Endothelial cell of umbilical vein (primary cell): ENCODE measurements at regions not wholly inside any gene's neighbourhood (a gene's known extent, or its start where the extent isn't known, plus 50 kb on each side); places are given as distances from the start of the nearest gene placed in this dataset.

Experiments
- BruUV-seq: library from RNA; stranded (reverse); fragments of 400-500 nt; replicated peaks from 2 replicates; lab custom pipeline; 2021; lab: Mats Ljungman, UMichigan
- CTCF ChIA-PET: fragments of 300-600, 350-600 bp; sonication (Branson Sonifier 250); formaldehyde crosslinking; loops from one replicate; lab custom pipeline; 2021; ENCODE audit warnings: antibody characterized with exemption, inconsistent platforms; lab: Charles Lee
- POLR2A ChIA-PET: fragments of 300-600, 350-600 bp; sonication (Branson Sonifier 250); formaldehyde crosslinking; loops from one replicate; lab custom pipeline; 2021; ENCODE audit warnings: antibody characterized with exemption, inconsistent platforms; lab: Charles Lee
- DNase-seq: peaks from one replicate; pipeline ENCODE4 v3.0.0-alpha.2; 2011; ENCODE audit warnings: low read depth, low spot score
- FAIRE-seq: peaks from 2 replicates; lab custom pipeline; 2011; peaks lifted over from hg19 to GRCh38; lab: Jason Lieb, UNC
- H2AFZ ChIP-seq: 2 replicates; pipeline ENCODE4 v1.6.0; 2012; ENCODE audit warnings: low read depth, low read length, control low read depth, inconsistent platforms
- H3K27ac ChIP-seq: 2 replicates; pipeline ENCODE4 v1.5.1; 2011; ENCODE audit warnings: low read depth, mild to moderate bottlenecking, control low read depth, low read length, moderate library complexity; ENCODE audit not compliant: insufficient read depth
- H3K27me3 ChIP-seq, 2 experiments: 2 replicates each; pipeline versions ENCODE4 v1.6.0 to v1.6.1; 2011; ENCODE audit warnings: low read length in 2 of 2, mixed read lengths in 1 of 2; ENCODE audit not compliant: control insufficient read depth in 2 of 2, insufficient read depth in 2 of 2
- H3K36me3 ChIP-seq, 2 experiments: 2 replicates in 1 of 2; 3 replicates in 1 of 2; pipeline ENCODE4 v1.5.1; 2011; ENCODE audit warnings: low read length in 2 of 2, mild to moderate bottlenecking in 1 of 2, moderate library complexity in 1 of 2; ENCODE audit not compliant: control insufficient read depth in 2 of 2, insufficient read depth in 2 of 2; ENCODE audit errors: extremely low read depth in 1 of 2
- H3K4me1 ChIP-seq: 3 replicates; pipeline ENCODE4 v1.5.1; 2011; ENCODE audit warnings: mild to moderate bottlenecking, low read length; ENCODE audit not compliant: control insufficient read depth, insufficient read depth; ENCODE audit errors: extremely low read depth
- H3K4me2 ChIP-seq: 2 replicates; pipeline ENCODE4 v1.6.1; 2011; ENCODE audit warnings: low read length, control low read depth, mixed read lengths; ENCODE audit not compliant: insufficient read depth
- H3K4me3 ChIP-seq, 3 experiments: fragments of 200-600 bp in 1 of 3; sonication (generic), shearing (Covaris generic) in 1 of 3; replicated peaks in 1 of 3; 2 replicates each; pipeline ENCODE4 v1.5.1; 2011 to 2016; ENCODE audit warnings: control low read depth in 3 of 3, low read length in 3 of 3, mild to moderate bottlenecking in 2 of 3, inconsistent platforms in 1 of 3, low read depth in 1 of 3, moderate library complexity in 1 of 3; ENCODE audit not compliant: insufficient read depth in 1 of 3
- H3K79me2 ChIP-seq: 2 replicates; pipeline ENCODE4 v1.6.0; 2012; ENCODE audit warnings: low read length, inconsistent platforms; ENCODE audit not compliant: control insufficient read depth, insufficient read depth
- H3K9ac ChIP-seq: replicated peaks from 2 replicates; pipeline ENCODE3; 2011; ENCODE audit warnings: low read length, control low read depth; ENCODE audit not compliant: insufficient read depth; ENCODE audit errors: extremely low read depth
- H3K9me1 ChIP-seq: replicated peaks from 3 replicates; pipeline ENCODE4 v1.6.0; 2011; ENCODE audit warnings: mild to moderate bottlenecking, low read length; ENCODE audit not compliant: control insufficient read depth, insufficient read depth; ENCODE audit errors: extremely low read depth
- H3K9me3 ChIP-seq: replicated peaks from 2 replicates; pipeline ENCODE4 v1.5.1; 2012; ENCODE audit warnings: low read length, inconsistent platforms; ENCODE audit not compliant: control insufficient read depth, insufficient read depth
- H4K20me1 ChIP-seq: replicated peaks from 2 replicates; pipeline ENCODE3; 2011; ENCODE audit warnings: mild to moderate bottlenecking, low read length; ENCODE audit not compliant: control insufficient read depth, insufficient read depth; ENCODE audit errors: extremely low read depth
- EZH2 ChIP-seq: IDR thresholded peaks from 2 replicates; pipeline ENCODE4 v1.6.1; 2012; ENCODE audit warnings: borderline replicate concordance, low read depth, mild to moderate bottlenecking, moderate library complexity, low read length, inconsistent platforms; ENCODE audit not compliant: severe bottlenecking
- FOS ChIP-seq: IDR thresholded peaks from 2 replicates; pipeline ENCODE4 v1.6.1; 2011; ENCODE audit warnings: mild to moderate bottlenecking, low read length, moderate library complexity, borderline replicate concordance; ENCODE audit not compliant: insufficient read depth
- MAX ChIP-seq: IDR thresholded peaks from 2 replicates; pipeline ENCODE4 v1.6.1; 2011; ENCODE audit not compliant: insufficient read depth, insufficient read length
- MYC ChIP-seq: IDR thresholded peaks from one replicate; pipeline ENCODE4 v1.6.1; 2011; ENCODE audit warnings: mild to moderate bottlenecking, low read depth, low read length
- dilution Hi-C: fragments of 300-500 bp; cut with MboI; formaldehyde crosslinking; loops from one replicate; pipeline ENCODE4 v1.15.0; 2019; ENCODE audit warnings: low sequenced_read_pairs; ENCODE audit not compliant: extremely low pct_ligation_motif_present
- intact Hi-C: fragments of 100-400 bp; cut with micrococcal nuclease; formaldehyde crosslinking; loops from one replicate; pipeline ENCODE4 v1.10.0; 2022
- TF ChIP-seq, protein P1 (sequence below), 2 donors: IDR thresholded peaks; 1 replicate in 1 of 2; 2 replicates in 1 of 2; pipeline ENCODE4 v1.5.1; 2011; ENCODE audit warnings: low read length in 2 of 2, mild to moderate bottlenecking in 2 of 2, moderate library complexity in 2 of 2, control low read depth in 1 of 2, inconsistent platforms in 1 of 2, low read depth in 1 of 2; ENCODE audit not compliant: insufficient read depth in 1 of 2; ENCODE audit errors: extremely low read depth in 1 of 2

DNA sequence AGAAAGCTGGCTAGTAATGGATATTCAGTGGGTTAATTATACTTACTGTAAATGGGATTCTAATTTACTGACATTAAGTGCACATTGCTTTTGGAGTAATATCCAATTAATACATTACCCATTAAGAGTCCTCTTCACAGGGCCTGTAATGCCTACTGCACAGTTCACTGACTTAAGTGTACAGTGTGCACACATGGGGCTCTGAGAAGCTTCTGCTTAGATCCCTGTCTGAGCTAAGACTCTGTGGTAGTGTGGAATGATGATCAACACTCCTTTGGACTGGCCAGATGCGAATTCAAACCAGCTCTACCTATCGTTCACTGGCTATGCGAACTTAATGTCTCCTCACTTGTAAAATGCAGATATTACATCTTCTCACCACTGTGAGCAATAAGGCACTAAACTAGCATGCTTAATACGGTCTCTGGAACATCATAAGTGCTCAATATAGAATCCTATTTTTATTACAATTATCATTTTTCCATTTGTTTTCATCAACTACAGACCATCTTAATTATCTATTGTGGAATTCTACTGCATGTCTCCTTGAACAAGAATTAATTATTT, 53.8 kb upstream of the SEC61G start:
- no TSS peak for BruUV-seq
- no peaks in the 10 kb centered on the region for H3K9me1 ChIP-seq
- ChIA-PET CTCF (interaction anchor here (1.0 to 2.6 kb wide), 7 partner anchors 10 to 442 kb away, joined by 3 to 15 read pairs (median 3); no protein-coding TSS in a partner anchor), POLR2A (no interaction called here)
- H3K79me2 ChIP-seq = no peaks in the 10 kb centered on the region
- H3K9ac ChIP-seq = no peak overlapping the region
- H3K36me3 ChIP-seq = no peaks in the 10 kb centered on the region
- peaks cover 26% of the 10 kb centered on the region for H3K4me1 ChIP-seq
- peaks cover 6 to 7% of the 10 kb centered on the region in 2 experiments for H3K27me3 ChIP-seq
- intact Hi-C loops (no loop called here), dilution Hi-C loops (no loop called here)
- FAIRE-seq = no peak
- H3K4me3 ChIP-seq = no peak overlapping the region
- no peak overlapping the region for H2AFZ ChIP-seq
- TF ChIP-seq FOS (no peak), MYC (no peak), EZH2 (no peak), MAX (no peak)
- TF ChIP-seq, protein P1, sequence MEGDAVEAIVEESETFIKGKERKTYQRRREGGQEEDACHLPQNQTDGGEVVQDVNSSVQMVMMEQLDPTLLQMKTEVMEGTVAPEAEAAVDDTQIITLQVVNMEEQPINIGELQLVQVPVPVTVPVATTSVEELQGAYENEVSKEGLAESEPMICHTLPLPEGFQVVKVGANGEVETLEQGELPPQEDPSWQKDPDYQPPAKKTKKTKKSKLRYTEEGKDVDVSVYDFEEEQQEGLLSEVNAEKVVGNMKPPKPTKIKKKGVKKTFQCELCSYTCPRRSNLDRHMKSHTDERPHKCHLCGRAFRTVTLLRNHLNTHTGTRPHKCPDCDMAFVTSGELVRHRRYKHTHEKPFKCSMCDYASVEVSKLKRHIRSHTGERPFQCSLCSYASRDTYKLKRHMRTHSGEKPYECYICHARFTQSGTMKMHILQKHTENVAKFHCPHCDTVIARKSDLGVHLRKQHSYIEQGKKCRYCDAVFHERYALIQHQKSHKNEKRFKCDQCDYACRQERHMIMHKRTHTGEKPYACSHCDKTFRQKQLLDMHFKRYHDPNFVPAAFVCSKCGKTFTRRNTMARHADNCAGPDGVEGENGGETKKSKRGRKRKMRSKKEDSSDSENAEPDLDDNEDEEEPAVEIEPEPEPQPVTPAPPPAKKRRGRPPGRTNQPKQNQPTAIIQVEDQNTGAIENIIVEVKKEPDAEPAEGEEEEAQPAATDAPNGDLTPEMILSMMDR (IDR thresholded peaks at IDR 0.05; ENCODE audit: extremely low read depth in 1 of 2, insufficient read depth in 1 of 2, low read depth in 1 of 2, low read length in 2 of 2) = no peak
- no peak overlapping the region for H3K4me2 ChIP-seq
- no peak overlapping the region for H3K27ac ChIP-seq
- no peak for DNase-seq
- no peaks in the 10 kb centered on the region for H3K9me3 ChIP-seq
- H4K20me1 ChIP-seq = no peaks in the 10 kb centered on the region
